Sigmoid colon (tissue), 6 donors: ENCODE measurements at regions not wholly inside any gene's neighbourhood (a gene's known extent, or its start where the extent isn't known, plus 50 kb on each side); places are given as distances from the start of the nearest gene placed in this dataset.

Experiments used
- DNase-seq: peaks from one replicate; pipeline ENCODE4 v3.0.0-alpha.2; 2019
- H3K27ac ChIP-seq, 4 donors: fragments of 200-600 bp; sonication (generic); one replicate each; pipeline ENCODE4 v1.5.1; 2016 to 2019; ENCODE audit warnings: mild to moderate bottlenecking in 1 of 4
- H3K27me3 ChIP-seq, 3 donors: fragments of 200-600 bp; sonication (generic); one replicate each; pipeline ENCODE4 v1.5.1; 2019; ENCODE audit warnings: mild to moderate bottlenecking in 1 of 3
- H3K36me3 ChIP-seq, 4 donors: fragments of 200-600 bp; sonication (generic); one replicate each; pipeline ENCODE4 v1.5.1; 2016 to 2019
- H3K4me1 ChIP-seq, 4 donors: fragments of 200-600 bp; sonication (generic); one replicate each; pipeline ENCODE4 v1.5.1; 2017 to 2019
- H3K4me3 ChIP-seq, 4 donors: fragments of 200-600 bp; sonication (generic); one replicate each; pipeline ENCODE4 v1.5.1; 2017 to 2019; ENCODE audit warnings: mild to moderate bottlenecking in 2 of 4, moderate library complexity in 1 of 4
- H3K9me3 ChIP-seq, 4 donors: fragments of 200-600 bp in 3 of 4; sonication (generic) in 3 of 4; one replicate each; pipeline versions ENCODE4 v1.5.1 to v1.6.1; 2013 to 2019
- CTCF ChIP-seq, 4 experiments: fragments of 450-650 bp in 3 of 4; fragments of 200-600 bp in 1 of 4; IDR thresholded peaks; one replicate each; pipeline ENCODE4 v1.5.1; 2016 to 2019; ENCODE audit warnings: antibody characterized with exemption in 4 of 4, mild to moderate bottlenecking in 3 of 4, moderate library complexity in 2 of 4
- EP300 ChIP-seq, 4 donors: sonication (generic); formaldehyde crosslinking; IDR thresholded peaks; one replicate each; pipeline ENCODE4 v1.6.1; 2017; ENCODE audit warnings: antibody characterized with exemption in 4 of 4
- POLR2A ChIP-seq, 2 donors: fragments of 450-650 bp; IDR thresholded peaks; one replicate each; pipeline ENCODE4 v1.6.1; 2016; ENCODE audit warnings: antibody characterized with exemption in 2 of 2, mild to moderate bottlenecking in 2 of 2, moderate library complexity in 2 of 2
- POLR2AphosphoS5 ChIP-seq, 4 donors: sonication (generic); formaldehyde crosslinking; IDR thresholded peaks; one replicate each; pipeline ENCODE4 v1.6.1; 2017; ENCODE audit warnings: antibody characterized with exemption in 4 of 4
- WGBS, 2 donors: extraction: QIAGEN DNeasy Blood & Tissue Kit; methylation state at CpG; one replicate each; pipeline ENCODE4 v1.1.7; 2013; 5-methylcytosine and 5-hydroxymethylcytosine counted together
- intact Hi-C: fragments of 100-400 bp; cut with DNase I; formaldehyde crosslinking; loops from one replicate; pipeline ENCODE4 v1.15.1; 2023
- donor health status: healthy with polysubstance abuse.
- donor health status: healthy.

- peaks cover 0 to 29% (median 0%) of the 10 kb centered on the region in 4 donors for H3K36me3 ChIP-seq
- H3K27ac ChIP-seq: no peak overlapping the region
- H3K27me3 ChIP-seq: no peaks in the 10 kb centered on the region
- no peak for TF ChIP-seq POLR2A (IDR thresholded peaks at IDR 0.05)
- no peak for TF ChIP-seq EP300 (IDR thresholded peaks at IDR 0.05)
- TF ChIP-seq CTCF (IDR thresholded peaks at IDR 0.05): no peak
- no peak for TF ChIP-seq POLR2AphosphoS5 (IDR thresholded peaks at IDR 0.05)
- no peak overlapping the region for H3K4me3 ChIP-seq
- peaks cover 0 to 11% (median 0%) of the 10 kb centered on the region in 4 donors for H3K4me1 ChIP-seq
- no peaks in the 10 kb centered on the region for H3K9me3 ChIP-seq
- DNase-seq: no peak
- 84 to 94% methylated on average over 7 of the region's 7 CpGs for WGBS, 2 donors
- intact Hi-C loops: no loop called here
Measured at GRCh38 chr14:73800970-73801515, 50.6 kb upstream of the PTGR2 start.

- no peak overlapping the region for H3K4me3 ChIP-seq
- peaks cover 0 to 10% (median 0%) of the 10 kb centered on the region in 4 donors for H3K36me3 ChIP-seq
- peak overlapping the region in 1 of 4 donors; percentile 98 for H3K27ac ChIP-seq
- peaks cover 0 to 35% (median 20%) of the 10 kb centered on the region in 4 donors for H3K4me1 ChIP-seq
- no peaks in the 10 kb centered on the region for H3K27me3 ChIP-seq
- TF ChIP-seq EP300 (IDR thresholded peaks at IDR 0.05) (no peak), POLR2AphosphoS5 (IDR thresholded peaks at IDR 0.05) (no peak), POLR2A (IDR thresholded peaks at IDR 0.05) (no peak), CTCF (IDR thresholded peaks at IDR 0.05) (no peak)
- no peaks in the 10 kb centered on the region for H3K9me3 ChIP-seq
- intact Hi-C loops: loop anchor here (2.0 kb wide), 1 partner anchor 27 kb away; no protein-coding TSS in a partner anchor
- 38 to 76% methylated on average over 4 of the region's 4 CpGs for WGBS, 2 donors
- peak; percentile 6 for DNase-seq
Measured at GRCh38 chr14:73797543-73798265, 53.9 kb upstream of the PTGR2 start.

GRCh38 chr14:73796893-73797542 lies 54.6 kb upstream of the PTGR2 start:
- H3K9me3 ChIP-seq: no peaks in the 10 kb centered on the region
- peaks cover 0 to 4% (median 0%) of the 10 kb centered on the region in 4 donors for H3K36me3 ChIP-seq
- no peak overlapping the region for H3K4me3 ChIP-seq
- H3K27me3 ChIP-seq: no peaks in the 10 kb centered on the region
- intact Hi-C loops: loop anchor here (2.0 kb wide), 1 partner anchor 28 kb away; no protein-coding TSS in a partner anchor
- TF ChIP-seq EP300 (IDR thresholded peaks at IDR 0.05) (no peak), POLR2AphosphoS5 (IDR thresholded peaks at IDR 0.05) (no peak), CTCF (IDR thresholded peaks at IDR 0.05) (no peak), POLR2A (IDR thresholded peaks at IDR 0.05) (no peak)
- peak; percentile 13 for DNase-seq
- WGBS, 2 donors: 71 to 88% methylated on average over 4 of the region's 4 CpGs
- peaks cover 0 to 35% (median 20%) of the 10 kb centered on the region in 4 donors for H3K4me1 ChIP-seq
- peak overlapping the region in 1 of 4 donors; percentile 98 for H3K27ac ChIP-seq

DNA sequence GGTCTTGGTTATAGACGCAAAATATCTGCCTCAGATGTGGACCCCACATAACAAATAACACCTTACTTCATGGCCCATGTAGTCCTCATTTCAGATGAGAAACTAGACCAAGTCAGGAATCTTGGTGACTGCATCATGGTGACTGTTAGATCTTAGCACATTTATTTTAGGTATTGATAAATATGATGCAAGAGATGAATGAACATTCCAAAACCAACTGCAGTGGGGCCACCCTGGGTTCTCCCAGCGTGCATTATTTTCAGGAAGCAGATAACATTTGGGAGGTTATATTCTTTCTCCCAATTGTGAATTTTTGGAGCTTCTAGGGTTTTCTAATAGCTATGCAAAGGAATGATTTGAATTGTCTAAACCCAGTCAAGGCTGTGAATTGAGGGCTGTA lies 55.2 kb upstream of the PTGR2 start:
- no peaks in the 10 kb centered on the region for H3K27me3 ChIP-seq
- H3K27ac ChIP-seq: peak overlapping the region in 1 of 4 donors; percentile 98
- TF ChIP-seq CTCF (IDR thresholded peaks at IDR 0.05) (no peak), POLR2AphosphoS5 (IDR thresholded peaks at IDR 0.05) (no peak), EP300 (IDR thresholded peaks at IDR 0.05) (no peak), POLR2A (IDR thresholded peaks at IDR 0.05) (no peak)
- peak; percentile 14 for DNase-seq
- H3K36me3 ChIP-seq: no peaks in the 10 kb centered on the region
- no peak overlapping the region for H3K4me3 ChIP-seq
- intact Hi-C loops: loop anchor here (2.0 kb wide), 1 partner anchor 28 kb away; no protein-coding TSS in a partner anchor
- WGBS, 2 donors: 47 to 83% methylated on average over 2 of the region's 2 CpGs
- no peaks in the 10 kb centered on the region for H3K9me3 ChIP-seq
- H3K4me1 ChIP-seq: peaks cover 0 to 36% (median 20%) of the 10 kb centered on the region in 4 donors
